ENCODE measurements at regions not wholly inside any gene's neighbourhood (a gene's known extent, or its start where the extent isn't known, plus 50 kb on each side); places are given as distances from the start of the nearest gene placed in this dataset.

- TF ChIP-seq, protein P1, sequence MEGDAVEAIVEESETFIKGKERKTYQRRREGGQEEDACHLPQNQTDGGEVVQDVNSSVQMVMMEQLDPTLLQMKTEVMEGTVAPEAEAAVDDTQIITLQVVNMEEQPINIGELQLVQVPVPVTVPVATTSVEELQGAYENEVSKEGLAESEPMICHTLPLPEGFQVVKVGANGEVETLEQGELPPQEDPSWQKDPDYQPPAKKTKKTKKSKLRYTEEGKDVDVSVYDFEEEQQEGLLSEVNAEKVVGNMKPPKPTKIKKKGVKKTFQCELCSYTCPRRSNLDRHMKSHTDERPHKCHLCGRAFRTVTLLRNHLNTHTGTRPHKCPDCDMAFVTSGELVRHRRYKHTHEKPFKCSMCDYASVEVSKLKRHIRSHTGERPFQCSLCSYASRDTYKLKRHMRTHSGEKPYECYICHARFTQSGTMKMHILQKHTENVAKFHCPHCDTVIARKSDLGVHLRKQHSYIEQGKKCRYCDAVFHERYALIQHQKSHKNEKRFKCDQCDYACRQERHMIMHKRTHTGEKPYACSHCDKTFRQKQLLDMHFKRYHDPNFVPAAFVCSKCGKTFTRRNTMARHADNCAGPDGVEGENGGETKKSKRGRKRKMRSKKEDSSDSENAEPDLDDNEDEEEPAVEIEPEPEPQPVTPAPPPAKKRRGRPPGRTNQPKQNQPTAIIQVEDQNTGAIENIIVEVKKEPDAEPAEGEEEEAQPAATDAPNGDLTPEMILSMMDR (conservative IDR thresholded peaks at IDR 0.05; ENCODE audit: low read length): no peak
- TF ChIP-seq EZH2phosphoT487 (IDR thresholded peaks at IDR 0.05; ENCODE audit: borderline replicate concordance, low read depth, low read length): no peak
Measured at GRCh38 chr2:155424518-155424917, 726.0 kb downstream of the KCNJ3 start.
